Stomach (tissue), 8 donors: ENCODE measurements at regions not wholly inside any gene's neighbourhood (a gene's known extent, or its start where the extent isn't known, plus 50 kb on each side); places are given as distances from the start of the nearest gene placed in this dataset.

Source experiments
- DNase-seq, 2 donors: peaks; one replicate each; pipeline versions ENCODE4 v3.0.0 to v3.0.0-alpha.2; 2013 to 2019
- H3K27ac ChIP-seq, 5 donors: fragments of 200-600 bp in 4 of 5; sonication (generic) in 4 of 5; one replicate each; pipeline ENCODE4 v1.5.1; 2013 to 2019; ENCODE audit warnings: mild to moderate bottlenecking in 1 of 5, moderate library complexity in 1 of 5
- H3K27me3 ChIP-seq, 3 donors: fragments of 200-600 bp; sonication (generic); one replicate each; pipeline ENCODE4 v1.5.1; 2017 to 2019; ENCODE audit warnings: mixed run types in 1 of 3
- H3K36me3 ChIP-seq, 4 donors: fragments of 200-600 bp; sonication (generic); 1 replicate in 3 of 4; 2 replicates in 1 of 4; pipeline ENCODE4 v1.5.1; 2016 to 2019
- H3K4me1 ChIP-seq, 4 donors: fragments of 200-600 bp; sonication (generic); one replicate each; pipeline ENCODE4 v1.5.1; 2016 to 2019
- H3K4me3 ChIP-seq, 4 donors: fragments of 200-600 bp; sonication (generic) in 3 of 4; one replicate each; pipeline ENCODE4 v1.5.1; 2016 to 2019; ENCODE audit warnings: mild to moderate bottlenecking in 1 of 4
- H3K9me3 ChIP-seq, 4 donors: fragments of 200-600 bp; sonication (generic); one replicate each; pipeline ENCODE4 v1.5.1; 2016 to 2019
- EP300 ChIP-seq: sonication (generic); formaldehyde crosslinking; IDR thresholded peaks from one replicate; pipeline ENCODE4 v1.6.1; 2017; ENCODE audit warnings: antibody characterized with exemption
- POLR2A ChIP-seq, 4 donors: fragments of 450-650 bp; IDR thresholded peaks; one replicate each; pipeline ENCODE4 v1.6.1; 2016; ENCODE audit warnings: antibody characterized with exemption in 4 of 4, control low read depth in 2 of 4, mild to moderate bottlenecking in 1 of 4, moderate library complexity in 1 of 4
- POLR2AphosphoS5 ChIP-seq, 3 donors: sonication (generic); formaldehyde crosslinking; IDR thresholded peaks; one replicate each; pipeline ENCODE4 v1.6.1; 2016; ENCODE audit warnings: antibody characterized with exemption in 3 of 3
- WGBS, 5 donors: extraction: QIAGEN DNeasy Blood & Tissue Kit in 3 of 5; methylation state at CpG; one replicate each; pipeline versions ENCODE4 v1.1.5 to v1.1.7; 2013 to 2018; 5-methylcytosine and 5-hydroxymethylcytosine counted together
- intact Hi-C: fragments of 100-400 bp; cut with DNase I; formaldehyde crosslinking; loops from one replicate; pipeline ENCODE4 v1.15.1; 2023; ENCODE audit warnings: low total_unique reads
- TF ChIP-seq, protein P1 (sequence below), 7 experiments: fragments of 450-650 bp in 4 of 7; fragments of 200-600 bp in 3 of 7; sonication (generic) in 3 of 7; IDR thresholded peaks; one replicate each; pipeline ENCODE4 v1.5.1; 2016 to 2019; ENCODE audit warnings: antibody characterized with exemption in 7 of 7, control low read depth in 2 of 7, mild to moderate bottlenecking in 1 of 7
- donor health status: healthy with polysubstance abuse.
- donor health status: Bipolar disorder and iron deficiency.
- donor health status: healthy.

DNA sequence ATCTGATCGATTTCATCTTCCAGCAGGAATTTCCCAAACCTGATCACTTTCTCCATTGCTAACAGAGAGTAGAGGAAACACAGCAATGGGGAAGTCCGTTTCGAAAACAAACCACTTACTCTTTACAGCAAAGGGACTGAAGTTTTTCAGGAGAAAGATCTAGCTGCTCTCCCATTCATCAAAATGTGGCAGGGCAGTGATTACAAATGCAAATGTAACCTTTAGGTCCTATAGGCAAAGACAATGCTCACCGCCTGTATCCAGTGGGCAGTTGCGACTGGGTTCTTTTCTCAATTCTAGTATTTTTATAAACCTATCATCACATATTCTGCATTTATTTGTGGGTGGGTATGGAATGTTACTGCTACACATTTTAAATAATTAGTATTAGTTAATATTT, 218.0 kb upstream of the ZFHX3 start:
- Histone ChIP-seq H3K27me3 (no peaks in the 10 kb centered on the region), H3K27ac (no peak overlapping the region), H3K36me3 (no peaks in the 10 kb centered on the region), H3K4me3 (no peak overlapping the region), H3K4me1 (no peaks in the 10 kb centered on the region), H3K9me3 (peaks cover 0 to 11% (median 0%) of the 10 kb centered on the region in 4 donors)
- TF ChIP-seq, protein P1, sequence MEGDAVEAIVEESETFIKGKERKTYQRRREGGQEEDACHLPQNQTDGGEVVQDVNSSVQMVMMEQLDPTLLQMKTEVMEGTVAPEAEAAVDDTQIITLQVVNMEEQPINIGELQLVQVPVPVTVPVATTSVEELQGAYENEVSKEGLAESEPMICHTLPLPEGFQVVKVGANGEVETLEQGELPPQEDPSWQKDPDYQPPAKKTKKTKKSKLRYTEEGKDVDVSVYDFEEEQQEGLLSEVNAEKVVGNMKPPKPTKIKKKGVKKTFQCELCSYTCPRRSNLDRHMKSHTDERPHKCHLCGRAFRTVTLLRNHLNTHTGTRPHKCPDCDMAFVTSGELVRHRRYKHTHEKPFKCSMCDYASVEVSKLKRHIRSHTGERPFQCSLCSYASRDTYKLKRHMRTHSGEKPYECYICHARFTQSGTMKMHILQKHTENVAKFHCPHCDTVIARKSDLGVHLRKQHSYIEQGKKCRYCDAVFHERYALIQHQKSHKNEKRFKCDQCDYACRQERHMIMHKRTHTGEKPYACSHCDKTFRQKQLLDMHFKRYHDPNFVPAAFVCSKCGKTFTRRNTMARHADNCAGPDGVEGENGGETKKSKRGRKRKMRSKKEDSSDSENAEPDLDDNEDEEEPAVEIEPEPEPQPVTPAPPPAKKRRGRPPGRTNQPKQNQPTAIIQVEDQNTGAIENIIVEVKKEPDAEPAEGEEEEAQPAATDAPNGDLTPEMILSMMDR (IDR thresholded peaks at IDR 0.05): no peak
- TF ChIP-seq EP300 (no peak), POLR2A (IDR thresholded peaks at IDR 0.05) (no peak), POLR2AphosphoS5 (IDR thresholded peaks at IDR 0.05) (no peak)
- intact Hi-C loops: no loop called here
- no peak for DNase-seq
- WGBS, 5 donors: 40 to 60% (median 53%) methylated on average over 5 of the region's 5 CpGs

GRCh38 chr16:73265124-73265837, 217.4 kb upstream of the ZFHX3 start:
- H3K4me3 ChIP-seq: no peak overlapping the region
- H3K9me3 ChIP-seq: peaks cover 0 to 11% (median 0%) of the 10 kb centered on the region in 4 donors
- DNase-seq: peak in 1 of 2 donors; percentile 21
- WGBS, 5 donors: 65 to 75% (median 68%) methylated on average over 10 of the region's 10 CpGs
- H3K36me3 ChIP-seq: no peaks in the 10 kb centered on the region
- no peaks in the 10 kb centered on the region for H3K27me3 ChIP-seq
- intact Hi-C loops: no loop called here
- no peak for TF ChIP-seq POLR2AphosphoS5 (IDR thresholded peaks at IDR 0.05)
- TF ChIP-seq, protein P1 (IDR thresholded peaks at IDR 0.05): no peak
- TF ChIP-seq EP300: no peak
- no peak for TF ChIP-seq POLR2A (IDR thresholded peaks at IDR 0.05)
- H3K4me1 ChIP-seq: no peaks in the 10 kb centered on the region
- H3K27ac ChIP-seq: no peak overlapping the region

- Histone ChIP-seq H3K27me3 (no peaks in the 10 kb centered on the region), H3K4me3 (no peak overlapping the region), H3K27ac (no peak overlapping the region), H3K9me3 (peaks cover 0 to 11% (median 0%) of the 10 kb centered on the region in 4 donors), H3K4me1 (no peaks in the 10 kb centered on the region), H3K36me3 (no peaks in the 10 kb centered on the region)
- WGBS, 5 donors: 56 to 84% (median 77%) methylated on average over 2 of the region's 2 CpGs
- no peak for DNase-seq
- TF ChIP-seq, protein P1 (IDR thresholded peaks at IDR 0.05): no peak
- TF ChIP-seq POLR2A (IDR thresholded peaks at IDR 0.05): no peak
- no peak for TF ChIP-seq POLR2AphosphoS5 (IDR thresholded peaks at IDR 0.05)
- no peak for TF ChIP-seq EP300
- intact Hi-C loops: no loop called here
Observed at GRCh38 chr16:73262931-73263330, 215.0 kb upstream of the ZFHX3 start.

DNA sequence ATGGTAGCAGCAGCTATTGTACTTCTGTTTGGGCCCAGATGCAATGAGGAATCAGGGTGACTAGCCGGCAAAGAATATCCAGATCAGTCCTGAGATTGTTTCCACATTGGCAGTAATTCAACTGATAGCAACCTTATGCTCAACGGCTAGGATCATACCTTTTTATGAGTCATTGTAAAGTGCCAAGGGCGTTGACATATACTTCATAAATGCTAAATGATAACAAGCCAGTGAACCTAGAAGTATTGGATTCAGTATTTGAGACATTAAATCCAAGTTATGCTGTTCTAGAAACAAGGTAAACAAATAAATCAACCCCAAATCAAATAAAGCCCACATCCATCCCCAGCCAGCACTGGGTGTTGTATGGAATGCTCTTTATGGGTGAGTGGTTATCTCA, 207.1 kb upstream of the ZFHX3 start:
- no peak for DNase-seq
- Histone ChIP-seq H3K27me3 (no peaks in the 10 kb centered on the region), H3K27ac (no peak overlapping the region), H3K9me3 (peaks cover 0 to 5% (median 2%) of the 10 kb centered on the region in 4 donors), H3K4me3 (no peak overlapping the region), H3K4me1 (no peaks in the 10 kb centered on the region), H3K36me3 (no peaks in the 10 kb centered on the region)
- WGBS, 5 donors: 27 to 53% (median 36%) methylated on average over 3 of the region's 3 CpGs
- intact Hi-C loops: no loop called here
- TF ChIP-seq EP300: no peak
- no peak for TF ChIP-seq POLR2AphosphoS5 (IDR thresholded peaks at IDR 0.05)
- TF ChIP-seq POLR2A (IDR thresholded peaks at IDR 0.05): no peak
- TF ChIP-seq, protein P1 (IDR thresholded peaks at IDR 0.05): no peak
